Left lobe of liver (tissue), 2 donors: ENCODE measurements at regions not wholly inside any gene's neighbourhood (a gene's known extent, or its start where the extent isn't known, plus 50 kb on each side); places are given as distances from the start of the nearest gene placed in this dataset.
"Not testable (repeated sequence)": the region's sequence is repeated elsewhere in the genome, so short reads cannot be mapped to it uniquely, and the experiment has no call there.

Experiments
- ATAC-seq: fragments of 200-7000 bp; cut with Tn5 transposase; one replicate; pipeline ENCODE4 v1.9.1; 2020; ENCODE audit warnings: mild to moderate bottlenecking, moderate library complexity
- DNase-seq: peaks from one replicate; pipeline ENCODE4 v3.0.0-alpha.2; 2020; ENCODE audit warnings: low spot score
- donor health status: DM: no; HTN: no; CAD: no; lungs with moderate emphysema.
- donor health status: DM: no; HTN: yes; CAD: no.

DNA sequence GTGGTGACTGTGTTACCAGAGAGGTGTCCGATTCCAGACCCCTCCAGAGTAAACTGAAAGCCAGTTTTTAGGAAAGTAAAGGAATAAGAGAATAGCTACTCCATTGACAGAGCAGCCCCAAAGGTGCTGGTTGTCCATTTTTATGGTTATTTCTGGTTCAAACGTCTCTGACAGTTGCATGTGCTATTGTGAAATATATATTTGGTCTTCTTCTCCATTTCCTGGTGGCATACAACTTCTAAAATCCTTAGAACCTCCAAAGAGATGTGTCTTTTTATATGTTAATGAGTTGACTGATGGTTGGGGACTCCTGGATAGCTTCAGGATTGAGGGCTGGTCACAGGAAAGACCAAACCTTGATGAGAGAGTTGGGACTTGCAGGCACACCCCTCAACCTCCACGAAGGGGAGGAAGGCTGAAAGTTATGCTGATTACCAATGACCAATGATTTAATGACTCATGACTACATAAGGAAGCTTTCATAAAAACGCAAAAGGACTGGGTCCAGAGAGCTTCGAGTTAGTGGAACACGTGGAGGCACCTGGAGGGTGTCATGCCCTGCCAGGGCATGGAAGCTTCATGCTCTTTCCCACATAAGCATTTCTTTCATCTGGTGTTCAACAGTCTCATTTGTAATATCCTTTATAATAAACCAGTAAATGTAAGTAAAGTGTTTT lies 100.7 kb downstream of the SLC16A1 start:
- no peak for DNase-seq

DNA sequence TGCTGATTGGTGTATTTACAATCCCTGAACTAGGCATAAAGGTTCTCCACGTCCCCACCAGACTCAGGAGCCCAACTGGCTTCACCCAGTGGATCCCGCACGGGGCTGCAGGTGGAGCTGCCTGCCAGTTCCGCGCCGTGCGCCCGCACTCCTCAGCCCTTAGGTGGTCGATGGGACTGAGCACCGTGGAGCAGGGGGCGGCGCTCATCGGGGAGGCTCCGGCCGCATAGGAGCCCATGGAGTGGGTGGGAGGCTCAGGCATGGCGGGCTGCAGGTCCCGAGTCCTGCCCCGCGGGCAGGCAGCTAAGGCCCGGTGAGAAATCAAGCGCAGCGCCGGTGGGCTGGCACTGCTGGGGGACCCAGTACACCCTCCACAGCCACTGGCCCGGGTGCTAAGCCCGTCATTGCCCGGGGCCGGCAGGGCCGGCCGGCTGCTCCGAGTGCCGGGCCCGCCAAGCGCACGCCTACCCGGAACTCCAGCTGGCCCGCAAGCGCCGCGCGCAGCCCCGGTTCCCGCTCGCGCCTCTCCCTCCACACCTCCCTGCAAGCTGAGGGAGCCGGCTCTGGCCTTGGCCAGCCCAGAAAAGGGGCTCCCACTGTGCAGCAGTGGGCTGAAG lies 101.5 kb downstream of the SLC16A1 start:
- DNase-seq, ATAC-seq: not testable (repeated sequence)

More for the DNA sequence above, 100.7 kb downstream of the SLC16A1 start:
- ATAC-seq: no peak

GRCh38 chr1:112853915-112854314 lies 102.1 kb downstream of the SLC16A1 start:
- DNase-seq, ATAC-seq: not testable (repeated sequence)

GRCh38 chr1:112852934-112853333 lies 103.1 kb downstream of the SLC16A1 start:
- DNase-seq: no peak
- ATAC-seq: no peak

GRCh38 chr1:112852276-112852675 lies 103.7 kb downstream of the SLC16A1 start:
- DNase-seq (no peak), ATAC-seq (no peak)

- peak; percentile 44 for DNase-seq
- ATAC-seq: peak; percentile 47
Observed at GRCh38 chr1:112850034-112850757, 105.8 kb downstream of the SLC16A1 start.

- ATAC-seq (peak; percentile 41), DNase-seq (no peak)
Observed at GRCh38 chr1:112849425-112850033, 106.5 kb downstream of the SLC16A1 start.

DNA sequence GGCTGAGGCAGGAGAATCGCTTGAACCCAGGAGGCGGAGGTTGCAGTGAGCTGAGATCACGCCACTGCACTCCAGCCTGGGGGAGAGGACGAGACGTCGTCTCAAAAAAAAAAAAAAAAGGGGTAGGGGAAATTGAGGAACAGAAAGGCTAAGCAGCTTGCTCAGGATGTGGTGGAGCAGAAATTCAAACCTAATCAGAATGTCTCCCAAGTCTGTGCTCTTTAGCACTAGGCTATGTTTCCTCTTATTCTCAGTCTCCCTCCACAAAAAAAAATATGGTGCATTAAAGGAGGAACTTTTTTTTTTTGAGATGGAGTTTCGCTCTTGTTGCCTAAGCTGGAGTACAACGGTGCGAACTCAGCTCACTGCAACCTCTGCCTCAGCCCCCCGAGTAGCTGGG lies 114.2 kb downstream of the SLC16A1 start:
- DNase-seq (no peak), ATAC-seq (peak; percentile 34)

GRCh38 chr1:112840631-112841624 lies 115.1 kb downstream of the SLC16A1 start:
- DNase-seq (no peak), ATAC-seq (peak; percentile 19)

DNA sequence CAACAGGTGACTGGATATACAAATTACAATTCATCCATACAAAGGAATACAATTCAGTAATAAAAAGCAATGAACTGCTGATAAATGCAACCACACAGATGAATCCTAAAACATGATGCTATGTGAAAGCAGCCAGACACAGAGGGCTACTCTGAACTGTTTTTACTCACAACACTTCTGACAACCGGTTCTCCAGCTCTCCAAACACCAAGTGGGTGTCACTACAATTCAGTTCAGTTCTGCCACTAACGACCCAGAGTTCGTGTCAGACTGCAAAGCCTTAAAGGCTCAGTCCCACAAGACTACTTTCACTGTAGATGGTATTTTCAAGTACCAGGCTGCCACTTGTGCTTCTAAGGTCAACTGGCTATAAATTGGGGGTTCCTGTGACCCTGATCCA lies 119.4 kb downstream of the SLC16A1 start:
- DNase-seq: no peak
- ATAC-seq: no peak

DNA sequence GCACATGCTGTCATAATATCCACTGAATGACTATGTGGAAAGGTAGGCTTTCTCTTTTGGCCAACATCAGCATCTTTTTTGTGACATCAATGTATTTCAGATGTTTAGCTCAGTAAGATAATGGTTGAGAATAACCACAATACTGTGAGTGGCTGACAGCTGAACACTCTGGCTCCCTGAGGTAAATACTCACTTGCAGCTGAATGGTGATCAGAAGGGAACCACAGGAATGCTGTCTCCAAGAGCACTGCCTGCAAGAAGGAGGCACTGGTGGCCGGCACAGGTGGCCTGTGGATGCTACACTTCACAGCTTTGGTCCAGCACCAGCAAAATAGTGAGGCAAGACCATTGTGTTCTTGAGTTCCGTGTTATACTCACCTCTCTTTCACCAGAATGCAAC lies 118.7 kb upstream of the PPM1J start:
- no peak for DNase-seq
- ATAC-seq: no peak

DNA sequence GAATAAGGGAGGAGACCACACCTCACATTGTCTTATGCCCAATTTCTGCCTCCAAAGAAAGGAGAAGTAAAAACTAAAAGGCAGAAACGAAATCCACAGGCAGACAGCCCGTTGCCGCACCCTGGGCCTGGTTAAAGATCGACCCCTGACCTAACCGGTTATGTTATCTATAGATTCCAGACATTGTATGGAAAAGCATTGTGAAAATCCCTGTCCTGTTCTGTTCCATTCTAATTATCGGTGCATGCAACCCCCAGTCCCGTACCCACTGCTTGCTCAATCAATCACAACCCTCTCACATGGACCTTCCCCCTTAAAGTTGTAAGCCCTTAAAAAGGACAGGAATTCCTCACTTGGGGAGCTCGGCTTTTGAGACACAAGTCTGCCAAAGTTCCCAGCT lies 117.1 kb upstream of the PPM1J start:
- not testable (repeated sequence) for ATAC-seq, DNase-seq

- ATAC-seq, DNase-seq: not testable (repeated sequence)
Observed at GRCh38 chr1:112829691-112830090, 114.6 kb upstream of the PPM1J start.

DNA sequence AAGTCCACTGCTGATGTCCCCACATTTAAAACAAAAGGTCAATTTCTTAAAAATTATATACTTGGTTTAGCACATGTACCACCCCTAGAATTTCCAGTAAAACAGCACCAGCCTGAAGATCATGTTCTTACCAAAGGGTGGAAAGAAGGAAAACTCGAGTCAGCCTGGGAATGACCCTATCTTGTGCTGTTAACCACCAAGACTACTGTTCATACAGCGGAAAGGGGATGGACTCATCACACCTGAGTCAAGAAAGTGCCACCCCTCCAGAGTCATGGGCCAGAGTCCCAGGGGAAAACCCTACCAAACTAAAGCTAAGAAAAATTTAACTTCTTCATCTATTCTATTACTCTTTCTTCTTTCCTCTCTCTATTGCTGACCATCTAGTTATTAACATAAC lies 113.6 kb upstream of the PPM1J start:
- no peak for DNase-seq
- ATAC-seq: no peak

- not testable (repeated sequence) for DNase-seq, ATAC-seq
Observed at GRCh38 chr1:112827391-112827790, 112.3 kb upstream of the PPM1J start.

- no peak for DNase-seq
- no peak for ATAC-seq
Observed at GRCh38 chr1:112826217-112826944, 111.2 kb upstream of the PPM1J start.

- not testable (repeated sequence) for DNase-seq, ATAC-seq
Observed at GRCh38 chr1:112825563-112826216, 110.6 kb upstream of the PPM1J start.

- ATAC-seq, DNase-seq: not testable (repeated sequence)
Observed at GRCh38 chr1:112825075-112825474, 109.9 kb upstream of the PPM1J start.
